Smooth muscle cell (in vitro differentiated cells): ENCODE measurements at regions not wholly inside any gene's neighbourhood (a gene's known extent, or its start where the extent isn't known, plus 50 kb on each side); places are given as distances from the start of the nearest gene placed in this dataset.

Experiments
- DNase-seq: peaks from one replicate; lab custom pipeline; 2025; ENCODE audit not compliant: unreplicated experiment; lab: John Stamatoyannopoulos, UW
- H2AFZ ChIP-seq: fragments of 200-600 bp; sonication (generic); 2 replicates; pipeline ENCODE4 v1.6.0; 2016; ENCODE audit warnings: antibody characterized with exemption, low read depth, mild to moderate bottlenecking
- H3F3A ChIP-seq: fragments of 200-600 bp; sonication (generic); 2 replicates; pipeline ENCODE4 v1.6.0; 2017; ENCODE audit warnings: antibody characterized with exemption, low read depth
- H3K27ac ChIP-seq: fragments of 200-600 bp; sonication (generic); 2 replicates; pipeline ENCODE4 v1.5.1; 2016; ENCODE audit warnings: low read depth, mild to moderate bottlenecking
- H3K27me3 ChIP-seq: fragments of 200-600 bp; sonication (generic); 2 replicates; pipeline ENCODE4 v1.6.1; 2016; ENCODE audit warnings: low read depth, mild to moderate bottlenecking
- H3K36me3 ChIP-seq: fragments of 200-600 bp; sonication (generic); 2 replicates; pipeline ENCODE4 v1.5.1; 2016; ENCODE audit warnings: low read depth
- H3K4me1 ChIP-seq: fragments of 200-600 bp; sonication (generic); 2 replicates; pipeline ENCODE4 v1.5.1; 2016; ENCODE audit warnings: low read depth
- H3K4me2 ChIP-seq: fragments of 200-600 bp; sonication (generic); 2 replicates; pipeline ENCODE4 v1.6.0; 2016; ENCODE audit warnings: mild to moderate bottlenecking
- H3K4me3 ChIP-seq: fragments of 200-600 bp; sonication (generic); 2 replicates; pipeline ENCODE4 v1.5.1; 2016; ENCODE audit warnings: mild to moderate bottlenecking
- H3K79me2 ChIP-seq: fragments of 200-600 bp; sonication (generic); 2 replicates; pipeline ENCODE4 v1.6.0; 2016; ENCODE audit warnings: low read depth, mild to moderate bottlenecking
- H3K9ac ChIP-seq: fragments of 200-600 bp; sonication (generic); 2 replicates; pipeline ENCODE4 v1.6.0; 2016; ENCODE audit warnings: low read depth
- H3K9me3 ChIP-seq: fragments of 200-600 bp; sonication (generic); replicated peaks from 2 replicates; pipeline ENCODE4 v1.5.1; 2016; ENCODE audit warnings: low read depth
- H4K20me1 ChIP-seq: fragments of 200-600 bp; sonication (generic); 2 replicates; pipeline ENCODE4 v1.6.0; 2016; ENCODE audit warnings: low read depth
- CTCF ChIP-seq: fragments of 200-600 bp; sonication (generic); IDR thresholded peaks from 2 replicates; pipeline ENCODE4 v1.5.1; 2017; ENCODE audit warnings: borderline replicate concordance, mild to moderate bottlenecking, antibody characterized with exemption; ENCODE audit not compliant: insufficient read depth, poor library complexity, severe bottlenecking
- WGBS: methylation state at CpG from one replicate; pipeline ENCODE4 v1.1.7; 2016; ENCODE audit warnings: low lambda C conversion rate; 5-methylcytosine and 5-hydroxymethylcytosine counted together

DNA sequence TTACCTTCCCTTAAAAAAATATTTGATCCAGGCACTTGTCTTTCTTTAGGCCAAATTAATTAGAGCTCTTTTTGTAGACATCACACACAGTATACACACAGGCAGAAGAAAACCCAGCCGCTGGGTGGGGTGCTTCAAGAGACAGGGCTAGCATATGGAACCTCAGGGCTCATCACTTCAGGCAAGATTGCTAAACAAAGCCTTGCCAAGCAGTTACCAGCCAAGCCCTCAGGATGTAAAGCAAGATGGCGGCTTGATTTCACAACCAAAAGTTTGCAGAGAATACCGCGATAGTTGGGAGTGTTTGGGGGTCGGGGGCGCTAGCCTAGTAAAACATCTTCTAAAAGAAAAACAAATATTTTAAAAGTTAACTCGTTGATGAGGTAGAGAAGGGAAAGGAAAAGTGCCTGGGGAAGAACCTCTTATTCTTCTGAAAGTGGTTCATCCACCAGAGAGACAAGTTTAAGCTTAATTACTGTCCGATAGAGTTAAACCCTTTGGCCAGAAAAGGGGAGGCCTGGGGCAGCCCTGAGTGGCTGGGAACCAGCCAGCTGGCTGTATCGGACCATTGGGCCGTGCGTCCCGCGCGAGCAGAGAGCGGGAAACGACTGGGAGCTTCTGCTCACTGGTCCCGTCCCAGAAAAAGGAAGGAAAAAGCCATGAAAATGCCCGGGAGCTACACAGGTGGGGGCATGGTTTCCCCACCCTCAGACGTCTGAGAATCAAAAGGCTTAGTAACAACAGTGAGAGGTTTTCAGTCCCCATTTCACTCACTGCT lies 254.9 kb upstream of the PCDH20 start:
- WGBS: 93% methylated on average over 19 of the region's 19 CpGs
- H3K79me2 ChIP-seq: no peaks in the 10 kb centered on the region
- no peak overlapping the region for H3K4me3 ChIP-seq
- H3F3A ChIP-seq: no peaks in the 10 kb centered on the region
- no peak overlapping the region for H3K9ac ChIP-seq
- no peaks in the 10 kb centered on the region for H4K20me1 ChIP-seq
- H3K9me3 ChIP-seq: no peaks in the 10 kb centered on the region
- no peak for TF ChIP-seq CTCF
- no peaks in the 10 kb centered on the region for H3K27me3 ChIP-seq
- no peak for DNase-seq
- H3K27ac ChIP-seq: no peak overlapping the region
- H3K4me2 ChIP-seq: no peak overlapping the region
- no peak overlapping the region for H2AFZ ChIP-seq
- no peaks in the 10 kb centered on the region for H3K36me3 ChIP-seq
- H3K4me1 ChIP-seq: no peaks in the 10 kb centered on the region

DNA sequence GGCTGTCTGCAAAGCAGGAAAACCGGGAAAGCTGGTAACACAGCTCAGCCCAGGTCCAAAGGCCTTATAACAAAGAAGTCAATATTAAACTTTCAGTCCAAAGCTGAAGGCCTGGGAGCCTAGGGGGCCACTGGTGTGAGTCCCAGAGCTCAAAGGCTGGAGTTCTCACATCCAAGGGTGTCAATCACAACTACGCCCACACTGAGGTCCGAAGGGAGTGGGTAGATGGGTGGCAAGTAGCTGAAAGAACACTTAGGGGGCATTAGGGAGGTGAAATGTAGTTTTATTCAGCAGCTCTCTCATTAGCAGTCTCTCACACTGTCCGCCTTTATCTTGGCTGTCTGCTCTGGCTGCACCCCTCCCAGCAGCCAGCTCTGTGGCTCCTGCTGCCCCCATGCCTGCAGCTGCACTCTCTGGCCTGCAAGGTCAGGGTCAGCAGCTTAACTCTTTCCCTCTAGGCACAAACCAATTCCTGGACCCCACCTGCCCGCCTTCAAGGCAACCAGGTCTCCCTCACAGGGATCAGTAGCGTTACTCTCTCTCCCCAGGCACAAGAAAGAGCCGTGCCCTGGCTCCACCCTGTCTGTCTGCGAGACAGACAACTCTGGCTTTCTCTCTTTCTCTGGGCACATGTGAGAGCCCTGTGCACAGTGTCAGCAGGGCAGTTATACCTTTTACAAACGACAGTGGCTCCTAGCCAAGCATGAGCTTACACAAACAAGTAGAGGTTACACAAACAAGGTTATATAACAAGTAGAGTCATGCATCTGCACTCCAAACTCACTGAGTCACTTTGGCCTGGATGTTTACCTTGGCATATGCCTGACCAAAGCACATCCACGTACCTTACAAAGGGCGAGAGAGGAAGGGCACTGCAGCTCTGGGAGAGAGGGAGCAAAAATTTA lies 249.4 kb upstream of the PCDH20 start:
- Histone ChIP-seq H3F3A (no peaks in the 10 kb centered on the region), H3K9ac (no peak overlapping the region), H2AFZ (no peak overlapping the region), H3K79me2 (no peaks in the 10 kb centered on the region), H3K27me3 (no peaks in the 10 kb centered on the region), H3K36me3 (no peaks in the 10 kb centered on the region), H3K9me3 (no peaks in the 10 kb centered on the region), H3K4me3 (no peak overlapping the region), H4K20me1 (no peaks in the 10 kb centered on the region), H3K27ac (no peak overlapping the region), H3K4me2 (no peak overlapping the region), H3K4me1 (no peaks in the 10 kb centered on the region)
- DNase-seq: no peak
- TF ChIP-seq CTCF: no peak
- WGBS: 71% methylated on average over 11 of the region's 11 CpGs

DNA sequence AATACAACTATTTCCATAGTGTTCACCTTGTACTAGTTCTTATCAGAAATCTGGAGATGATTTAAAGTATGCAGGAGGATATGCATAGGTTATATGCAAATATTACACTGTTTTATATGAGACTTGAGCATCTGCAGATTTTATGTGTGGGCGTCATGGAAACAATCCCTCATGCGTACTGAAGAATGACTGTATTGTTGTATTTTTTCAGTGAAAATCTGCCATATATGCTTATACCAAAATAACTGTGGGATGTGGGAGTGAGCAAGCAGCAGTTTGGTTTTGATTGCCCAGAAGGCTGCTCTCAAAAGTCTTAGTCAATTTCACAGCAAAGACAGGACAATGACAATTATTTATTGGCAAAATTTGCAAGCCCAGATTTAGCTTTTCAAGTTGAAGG lies 238.8 kb upstream of the PCDH20 start:
- Histone ChIP-seq H4K20me1 (no peaks in the 10 kb centered on the region), H3K27ac (no peak overlapping the region), H3K4me1 (no peaks in the 10 kb centered on the region), H3K4me2 (no peak overlapping the region), H3K9me3 (no peaks in the 10 kb centered on the region), H3K9ac (no peak overlapping the region), H3K27me3 (no peaks in the 10 kb centered on the region), H3K36me3 (no peaks in the 10 kb centered on the region), H3K79me2 (no peaks in the 10 kb centered on the region), H3K4me3 (no peak overlapping the region), H2AFZ (no peak overlapping the region), H3F3A (no peaks in the 10 kb centered on the region)
- no peak for TF ChIP-seq CTCF
- no peak for DNase-seq
- 83% methylated on average over 2 of the region's 2 CpGs for WGBS
